OCI-LY7 (cell line): ENCODE measurements at regions not wholly inside any gene's neighbourhood (a gene's known extent, or its start where the extent isn't known, plus 50 kb on each side); places are given as distances from the start of the nearest gene placed in this dataset.
"Not testable (repeated sequence)": the region's sequence is repeated elsewhere in the genome, so short reads cannot be mapped to it uniquely, and the experiment has no call there.

ENCODE experiments used
- BruUV-seq: library from RNA; stranded (reverse); fragments of 400-500 nt; replicated peaks from 2 replicates; lab custom pipeline; 2021; lab: Mats Ljungman, UMichigan
- CTCF ChIA-PET: fragments of 300-600 bp; sonication (Branson Sonifier 250); formaldehyde crosslinking; loops from one replicate; lab custom pipeline; 2022; ENCODE audit warnings: antibody characterized with exemption; ENCODE audit not compliant: unreplicated experiment; lab: Charles Lee
- POLR2A ChIA-PET: fragments of 300-600 bp; sonication (Branson Sonifier 250); formaldehyde crosslinking; loops from one replicate; lab custom pipeline; 2022; ENCODE audit warnings: antibody characterized with exemption; lab: Charles Lee
- DNase-seq: peaks from one replicate; pipeline ENCODE4 v3.0.0-alpha.2; 2015; ENCODE audit warnings: low spot score
- H2AFZ ChIP-seq: fragments of 200-600 bp; sonication (generic), shearing (Covaris generic); 2 replicates; pipeline ENCODE4 v1.6.1; 2014; ENCODE audit warnings: mild to moderate bottlenecking, antibody characterized with exemption, low read length, moderate library complexity
- H3K27ac ChIP-seq: fragments of 200-600 bp; sonication (generic); 2 replicates; pipeline ENCODE4 v1.5.1; 2014; ENCODE audit warnings: mixed run types, low read depth, mild to moderate bottlenecking, moderate library complexity, low read length, inconsistent platforms; ENCODE audit not compliant: poor library complexity, severe bottlenecking
- H3K36me3 ChIP-seq: fragments of 200-600 bp; sonication (generic); 2 replicates; pipeline ENCODE4 v1.6.1; 2014; ENCODE audit warnings: mild to moderate bottlenecking, antibody characterized with exemption, low read length, moderate library complexity, mixed read lengths; ENCODE audit not compliant: insufficient read depth
- H3K4me1 ChIP-seq: fragments of 200-600 bp; sonication (generic); 2 replicates; pipeline ENCODE4 v1.5.1; 2014; ENCODE audit warnings: mild to moderate bottlenecking, low read length; ENCODE audit not compliant: insufficient read depth, poor library complexity, severe bottlenecking
- H3K4me2 ChIP-seq: fragments of 200-600 bp; sonication (generic); 2 replicates; pipeline ENCODE4 v1.6.1; 2014; ENCODE audit warnings: mild to moderate bottlenecking, low read length
- H3K4me3 ChIP-seq: fragments of 200-600 bp; sonication (generic); 2 replicates; pipeline ENCODE4 v1.5.1; 2014; ENCODE audit warnings: mild to moderate bottlenecking, low read depth, low read length; ENCODE audit not compliant: poor library complexity, severe bottlenecking
- H3K79me2 ChIP-seq: fragments of 200-600 bp; sonication (generic); 2 replicates; pipeline ENCODE4 v1.6.1; 2016; ENCODE audit warnings: low read depth, mild to moderate bottlenecking, low read length, moderate library complexity, mixed read lengths; ENCODE audit not compliant: insufficient read depth
- H3K9me2 ChIP-seq: fragments of 200-600 bp; sonication (generic); 2 replicates; pipeline ENCODE4 v1.6.1; 2016; ENCODE audit warnings: mild to moderate bottlenecking, low read length, mixed read lengths; ENCODE audit not compliant: insufficient read depth
- H3K9me3 ChIP-seq: fragments of 200-600 bp; sonication (generic); 2 replicates; pipeline ENCODE4 v1.6.1; 2014; ENCODE audit warnings: mild to moderate bottlenecking, mixed run types, low read length, mixed read lengths
- H4K20me1 ChIP-seq: fragments of 200-600 bp; sonication (generic); 2 replicates; pipeline ENCODE4 v1.6.1; 2014; ENCODE audit warnings: mild to moderate bottlenecking, antibody characterized with exemption, low read length, moderate library complexity, mixed read lengths; ENCODE audit not compliant: insufficient read depth
- CTCF ChIP-seq: fragments of 200-600 bp; sonication (generic); conservative IDR thresholded peaks from 2 replicates; pipeline ENCODE4 v1.5.1; 2014; ENCODE audit warnings: mild to moderate bottlenecking, antibody characterized with exemption, low read length, moderate library complexity, mixed read lengths
- EZH2phosphoT487 ChIP-seq: fragments of 200-600 bp; sonication (generic); IDR thresholded peaks from 2 replicates; pipeline ENCODE4 v1.6.1; 2018; ENCODE audit warnings: low read depth, borderline replicate concordance, mild to moderate bottlenecking, mixed run types, antibody characterized with exemption, low read length, moderate library complexity, mixed read lengths
- intact Hi-C: fragments of 100-400 bp; cut with micrococcal nuclease; formaldehyde crosslinking; loops from one replicate; pipeline ENCODE4 v1.10.0; 2022; ENCODE audit not compliant: unreplicated experiment

- no peak for DNase-seq
- ChIA-PET POLR2A (interaction anchor here (0.6 to 1.3 kb wide), 5 partner anchors 9 to 51 kb away, joined by 3 to 5 read pairs (median 3); no protein-coding TSS in a partner anchor), CTCF (no interaction called here)
- Histone ChIP-seq H3K27ac (no peak overlapping the region), H3K4me2 (no peak overlapping the region), H2AFZ (no peak overlapping the region; the same call in 1 of the 2 replicates), H3K4me3 (no peak overlapping the region), H3K79me2 (no peaks in the 10 kb centered on the region), H3K36me3 (no peaks in the 10 kb centered on the region), H3K9me2 (no peaks in the 10 kb centered on the region), H3K4me1 (no peaks in the 10 kb centered on the region), H4K20me1 (no peaks in the 10 kb centered on the region), H3K9me3 (no peaks in the 10 kb centered on the region)
- no TSS peak for BruUV-seq
- intact Hi-C loops: no loop called here
- TF ChIP-seq EZH2phosphoT487 (no peak), CTCF (no peak)
Observed at GRCh38 chr7:106568002-106568679, 92.8 kb downstream of the CCDC71L start.

- CTCF ChIA-PET, H3K4me2 ChIP-seq, H3K9me2 ChIP-seq, H3K9me3 ChIP-seq, H3K79me2 ChIP-seq, DNase-seq, H2AFZ ChIP-seq, H3K36me3 ChIP-seq, BruUV-seq, H3K4me3 ChIP-seq, H4K20me1 ChIP-seq, intact Hi-C loops, H3K27ac ChIP-seq, H3K4me1 ChIP-seq: not testable (repeated sequence)
- POLR2A ChIA-PET: interaction anchor here (1.1 to 1.3 kb wide), 3 partner anchors 8 to 52 kb away, joined by 3 to 4 read pairs (median 3); no protein-coding TSS in a partner anchor
Observed at GRCh38 chr7:106567204-106568001, 93.6 kb downstream of the CCDC71L start.

GRCh38 chr7:106566672-106567071, 94.3 kb downstream of the CCDC71L start:
- BruUV-seq: no TSS peak
- POLR2A ChIA-PET: no interaction called here
- no peak for TF ChIP-seq CTCF
- TF ChIP-seq EZH2phosphoT487: no peak

More at GRCh38 chr7:106566672-106567071, 94.3 kb downstream of the CCDC71L start:
- no peak for DNase-seq
- no peaks in the 10 kb centered on the region for H3K9me2 ChIP-seq
- H3K27ac ChIP-seq: no peak overlapping the region
- H3K79me2 ChIP-seq: no peaks in the 10 kb centered on the region
- no peak overlapping the region for H3K4me3 ChIP-seq
- no peaks in the 10 kb centered on the region for H3K4me1 ChIP-seq
- CTCF ChIA-PET: no interaction called here
- no peak overlapping the region for H2AFZ ChIP-seq
- H3K36me3 ChIP-seq: no peaks in the 10 kb centered on the region
- no peaks in the 10 kb centered on the region for H4K20me1 ChIP-seq
- H3K9me3 ChIP-seq: no peaks in the 10 kb centered on the region
- H3K4me2 ChIP-seq: no peak overlapping the region
- intact Hi-C loops: no loop called here
